Ovary (tissue), 7 donors: ENCODE measurements at regions not wholly inside any gene's neighbourhood (a gene's known extent, or its start where the extent isn't known, plus 50 kb on each side); places are given as distances from the start of the nearest gene placed in this dataset.

Experiments used
- DNase-seq, 5 donors: peaks; one replicate each; pipeline ENCODE4 v3.0.0-alpha.2; 2019 to 2020
- H3K27ac ChIP-seq, 2 donors: fragments of 200-600 bp; one replicate each; pipeline versions ENCODE4 v1.5.1 to v1.8.0; 2019 to 2022
- H3K27me3 ChIP-seq: fragments of 200-600 bp; one replicate; pipeline ENCODE4 v1.8.0; 2022
- H3K36me3 ChIP-seq: fragments of 200-600 bp; sonication (generic); one replicate; pipeline ENCODE4 v1.5.1; 2019
- H3K4me1 ChIP-seq: one replicate; pipeline ENCODE4 v1.8.1; 2013; ENCODE audit warnings: mild to moderate bottlenecking, moderate library complexity; ENCODE audit not compliant: insufficient read depth
- H3K4me3 ChIP-seq: fragments of 200-600 bp; sonication (generic); one replicate; pipeline ENCODE4 v1.5.1; 2017
- H3K9me3 ChIP-seq, 2 donors: fragments of 200-600 bp in 1 of 2; sonication (generic) in 1 of 2; one replicate each; pipeline versions ENCODE4 v1.5.1 to v1.8.1; 2013 to 2019; ENCODE audit warnings: mild to moderate bottlenecking in 1 of 2, moderate library complexity in 1 of 2
- EP300 ChIP-seq: sonication (generic); formaldehyde crosslinking; IDR thresholded peaks from one replicate; pipeline ENCODE4 v1.6.1; 2017; ENCODE audit warnings: antibody characterized with exemption
- POLR2A ChIP-seq: fragments of 450-650 bp; IDR thresholded peaks from one replicate; pipeline ENCODE4 v1.6.1; 2017; ENCODE audit warnings: antibody characterized with exemption, mild to moderate bottlenecking, moderate library complexity
- WGBS, 3 donors: extraction: QIAGEN DNeasy Blood & Tissue Kit in 1 of 3; methylation state at CpG; one replicate each; pipeline versions ENCODE4 v1.1.5 to v1.1.7; 2013 to 2017; 5-methylcytosine and 5-hydroxymethylcytosine counted together
- intact Hi-C, 4 donors: fragments of 100-400 bp; cut with DNase I; formaldehyde crosslinking; loops; one replicate each; pipeline versions ENCODE4 v1.11.0 to v1.15.1; 2022 to 2023
- TF ChIP-seq, protein P1 (sequence below), 3 donors: fragments of 450-650 bp in 2 of 3; fragments of 200-600 bp in 1 of 3; IDR thresholded peaks; one replicate each; pipeline versions ENCODE4 v1.5.1 to v1.8.0; 2016 to 2022; ENCODE audit warnings: antibody characterized with exemption in 3 of 3, mild to moderate bottlenecking in 1 of 3
- donor health status: DM: no; HTN: no; CAD: no; lungs with moderate emphysema.
- donor health status: DM: no; HTN: no; CAD: no.
- donor health status: Bipolar disorder and iron deficiency.
- donor health status: DM: no; HTN: no; CAD: no.
- donor health status: DM: yes; HTN: yes; CAD: no.

DNA sequence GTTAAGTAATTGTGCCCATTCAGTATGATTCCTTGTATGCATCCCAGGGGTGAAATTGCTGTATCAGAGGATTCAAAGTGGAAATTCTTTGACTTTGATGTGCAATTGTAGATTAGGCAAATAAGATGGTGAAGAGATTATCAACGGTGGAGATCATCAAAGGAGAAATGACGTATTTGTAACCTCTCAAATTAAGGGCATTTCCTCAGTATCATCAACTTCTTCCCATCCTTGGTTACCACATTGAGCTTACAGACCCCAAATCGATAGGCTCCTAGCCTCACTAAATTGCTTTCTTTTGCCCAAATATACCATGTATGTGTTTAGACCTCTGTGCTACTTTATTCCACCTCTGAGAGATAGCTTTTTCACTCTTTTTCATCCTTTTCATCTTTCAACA lies 213.1 kb upstream of the ZFP64 start:
- H3K9me3 ChIP-seq, result no peaks in the 10 kb centered on the region
- H3K4me3 ChIP-seq, result no peak overlapping the region
- H3K4me1 ChIP-seq, result no peaks in the 10 kb centered on the region
- H3K36me3 ChIP-seq, result no peaks in the 10 kb centered on the region
- no peak overlapping the region for H3K27ac ChIP-seq
- DNase-seq, result no peak
- WGBS, 3 donors, result 74 to 80% (median 74%) methylated on average over 3 of the region's 3 CpGs
- intact Hi-C loops, result no loop called here
- TF ChIP-seq EP300 (no peak), POLR2A (no peak)
- TF ChIP-seq, protein P1, sequence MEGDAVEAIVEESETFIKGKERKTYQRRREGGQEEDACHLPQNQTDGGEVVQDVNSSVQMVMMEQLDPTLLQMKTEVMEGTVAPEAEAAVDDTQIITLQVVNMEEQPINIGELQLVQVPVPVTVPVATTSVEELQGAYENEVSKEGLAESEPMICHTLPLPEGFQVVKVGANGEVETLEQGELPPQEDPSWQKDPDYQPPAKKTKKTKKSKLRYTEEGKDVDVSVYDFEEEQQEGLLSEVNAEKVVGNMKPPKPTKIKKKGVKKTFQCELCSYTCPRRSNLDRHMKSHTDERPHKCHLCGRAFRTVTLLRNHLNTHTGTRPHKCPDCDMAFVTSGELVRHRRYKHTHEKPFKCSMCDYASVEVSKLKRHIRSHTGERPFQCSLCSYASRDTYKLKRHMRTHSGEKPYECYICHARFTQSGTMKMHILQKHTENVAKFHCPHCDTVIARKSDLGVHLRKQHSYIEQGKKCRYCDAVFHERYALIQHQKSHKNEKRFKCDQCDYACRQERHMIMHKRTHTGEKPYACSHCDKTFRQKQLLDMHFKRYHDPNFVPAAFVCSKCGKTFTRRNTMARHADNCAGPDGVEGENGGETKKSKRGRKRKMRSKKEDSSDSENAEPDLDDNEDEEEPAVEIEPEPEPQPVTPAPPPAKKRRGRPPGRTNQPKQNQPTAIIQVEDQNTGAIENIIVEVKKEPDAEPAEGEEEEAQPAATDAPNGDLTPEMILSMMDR (IDR thresholded peaks at IDR 0.05), result no peak
- no peaks in the 10 kb centered on the region for H3K27me3 ChIP-seq

DNA sequence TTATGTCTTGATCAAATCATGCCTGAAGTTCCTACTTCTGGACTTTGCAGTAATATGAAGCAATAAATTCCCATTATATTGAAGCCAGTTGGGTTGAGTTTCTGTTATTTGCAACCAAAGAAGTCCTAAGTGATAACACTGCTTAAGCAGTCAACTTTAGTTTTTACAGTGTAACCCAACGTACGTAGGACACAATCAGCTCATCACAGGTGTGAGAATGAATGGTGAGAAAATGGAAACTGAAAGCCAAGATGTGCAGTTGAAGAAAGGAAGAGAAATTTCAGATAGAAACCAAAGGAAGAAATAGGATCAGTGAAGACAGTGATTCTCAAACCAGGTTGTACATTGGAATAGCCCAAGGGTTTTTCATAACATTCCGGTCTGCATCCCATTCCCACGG lies 211.4 kb upstream of the ZFP64 start:
- intact Hi-C loops, result no loop called here
- H3K27ac ChIP-seq, result no peak overlapping the region

DNA sequence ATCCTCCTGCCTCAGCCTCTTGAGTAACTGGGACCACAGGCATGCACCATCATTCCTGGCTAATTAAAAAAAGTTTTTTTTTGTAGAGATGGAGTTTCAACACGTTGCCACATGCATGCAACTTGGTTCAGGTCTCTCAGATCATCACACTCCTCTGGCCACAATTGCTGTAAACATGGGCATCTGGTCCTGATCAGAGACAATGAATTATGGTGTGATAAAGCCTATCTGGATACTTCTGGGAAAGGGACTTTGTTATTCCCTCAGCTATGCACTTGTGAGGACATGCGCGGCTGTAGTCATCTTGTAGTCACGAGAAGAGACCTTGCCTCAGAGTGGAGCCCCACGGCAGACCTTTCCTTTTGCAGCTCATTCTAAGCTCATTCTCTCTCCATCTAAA lies 210.9 kb upstream of the ZFP64 start:
- no peaks in the 10 kb centered on the region for H3K4me1 ChIP-seq
- no peak overlapping the region for H3K27ac ChIP-seq
- TF ChIP-seq POLR2A, result no peak
- TF ChIP-seq, protein P1 (IDR thresholded peaks at IDR 0.05), result no peak
- no peak for TF ChIP-seq EP300
- no peak overlapping the region for H3K4me3 ChIP-seq
- no peaks in the 10 kb centered on the region for H3K9me3 ChIP-seq
- H3K27me3 ChIP-seq, result no peaks in the 10 kb centered on the region
- no peak for DNase-seq
- intact Hi-C loops, result no loop called here
- H3K36me3 ChIP-seq, result no peaks in the 10 kb centered on the region
- 83 to 91% (median 91%) methylated on average over 5 of the region's 5 CpGs for WGBS, 3 donors

More for the DNA sequence above, 211.4 kb upstream of the ZFP64 start:
- Histone ChIP-seq H3K36me3 (no peaks in the 10 kb centered on the region), H3K9me3 (no peaks in the 10 kb centered on the region), H3K27me3 (no peaks in the 10 kb centered on the region), H3K4me1 (no peaks in the 10 kb centered on the region), H3K4me3 (no peak overlapping the region)
- no peak for DNase-seq
- WGBS, 3 donors, result 89 to 90% (median 89%) methylated on average over 4 of the region's 4 CpGs
- TF ChIP-seq, protein P1 (IDR thresholded peaks at IDR 0.05), result no peak
- TF ChIP-seq EP300, result no peak
- TF ChIP-seq POLR2A, result no peak

DNA sequence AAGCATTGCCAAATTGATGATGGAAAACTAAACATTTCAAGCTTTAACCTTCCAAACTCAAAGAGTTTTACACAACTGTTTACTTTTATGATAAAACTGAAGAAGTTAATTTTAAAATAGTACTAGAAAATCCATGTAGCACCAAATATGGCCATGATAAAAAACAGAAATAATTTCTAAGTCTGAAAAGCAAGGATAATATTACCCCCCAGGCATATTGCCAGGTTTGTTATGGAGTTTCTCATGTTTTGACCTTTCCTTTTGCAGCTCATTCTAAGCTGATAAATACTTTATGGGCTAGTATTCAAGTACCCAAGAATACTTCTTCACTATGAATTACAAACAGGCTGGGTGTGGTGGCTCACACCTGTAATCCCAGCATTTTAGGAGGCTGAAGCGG lies 209.9 kb upstream of the ZFP64 start:
- Histone ChIP-seq H3K9me3 (no peaks in the 10 kb centered on the region), H3K27me3 (no peaks in the 10 kb centered on the region), H3K36me3 (no peaks in the 10 kb centered on the region), H3K27ac (no peak overlapping the region), H3K4me1 (no peaks in the 10 kb centered on the region), H3K4me3 (no peak overlapping the region)
- TF ChIP-seq POLR2A, result no peak
- TF ChIP-seq, protein P1 (IDR thresholded peaks at IDR 0.05), result no peak
- TF ChIP-seq EP300, result no peak
- intact Hi-C loops, result no loop called here
- WGBS, 3 donors, result 78 to 89% (median 83%) methylated on average over 1 of the region's 1 CpG
- DNase-seq, result no peak

- intact Hi-C loops, result no loop called here
- H3K4me3 ChIP-seq, result no peak overlapping the region
- H3K4me1 ChIP-seq, result no peaks in the 10 kb centered on the region
- H3K9me3 ChIP-seq, result no peaks in the 10 kb centered on the region
- no peaks in the 10 kb centered on the region for H3K36me3 ChIP-seq
- H3K27ac ChIP-seq, result no peak overlapping the region
- TF ChIP-seq EP300 (no peak), POLR2A (no peak)
- TF ChIP-seq, protein P1 (IDR thresholded peaks at IDR 0.05), result no peak
- DNase-seq, result no peak
- H3K27me3 ChIP-seq, result no peaks in the 10 kb centered on the region
- 79 to 86% (median 84%) methylated on average over 2 of the region's 2 CpGs for WGBS, 3 donors
These were observed 207.8 kb upstream of the ZFP64 start for GRCh38 chr20:52399352-52399751.
